C4-2B (cell line): ENCODE measurements at regions not wholly inside any gene's neighbourhood (a gene's known extent, or its start where the extent isn't known, plus 50 kb on each side); places are given as distances from the start of the nearest gene placed in this dataset.

Experiments used
- CTCF ChIP-seq: fragments of 450-650 bp; conservative IDR thresholded peaks from 2 replicates; pipeline ENCODE4 v1.5.1; 2017; ENCODE audit warnings: mild to moderate bottlenecking
- ZFX ChIP-seq: fragments of 450-650 bp; IDR thresholded peaks from 2 replicates; pipeline ENCODE4 v1.6.1; 2017

DNA sequence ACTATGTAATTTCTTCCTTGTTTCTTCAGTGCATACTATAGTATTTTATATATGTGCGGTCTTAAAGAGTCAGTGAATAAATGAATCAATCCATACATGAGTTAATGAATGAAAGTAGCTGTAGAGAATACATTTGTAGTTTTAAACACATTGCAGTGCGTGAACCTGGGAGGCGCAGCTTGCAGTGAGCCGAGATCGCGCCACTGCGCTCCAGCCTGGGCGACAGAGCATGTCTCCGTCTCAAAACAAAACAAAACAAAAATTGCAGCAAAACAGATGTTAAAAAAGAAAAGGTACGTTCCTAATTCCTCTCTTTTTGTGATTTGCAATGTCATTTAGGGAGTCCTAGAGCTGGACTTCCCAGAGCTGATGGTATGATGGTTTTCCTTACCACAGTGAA is 1144.8 kb upstream of the FANCL start:
- TF ChIP-seq CTCF (no peak), ZFX (no peak)
